ENCODE measurements at regions not wholly inside any gene's neighbourhood (a gene's known extent, or its start where the extent isn't known, plus 50 kb on each side); places are given as distances from the start of the nearest gene placed in this dataset.

GRCh38 chr2:13289310-13289709, 572.6 kb downstream of the TRIB2 start:
- no peak for TF ChIP-seq CTCF (IDR thresholded peaks at IDR 0.05)
- no peak for TF ChIP-seq RAD21 (conservative IDR thresholded peaks at IDR 0.05 in 1 of 2, IDR thresholded peaks at IDR 0.05 in 1 of 2)
- no peak for TF ChIP-seq MAFK (IDR thresholded peaks at IDR 0.05; ENCODE audit: partially characterized antibody)
- TF ChIP-seq CHD2 (IDR thresholded peaks at IDR 0.05; ENCODE audit: low read length, partially characterized antibody): no peak
- TF ChIP-seq MYC (IDR thresholded peaks at IDR 0.05; ENCODE audit: borderline replicate concordance, low read length): no peak
- TF ChIP-seq MAX (IDR thresholded peaks at IDR 0.05): no peak
- TF ChIP-seq POLR2A (IDR thresholded peaks at IDR 0.05; ENCODE audit: low read length): no peak
- no peak for TF ChIP-seq CEBPB (IDR thresholded peaks at IDR 0.05)
- TF ChIP-seq ELK1 (IDR thresholded peaks at IDR 0.05; ENCODE audit: low read depth, low read length): no peak
- TF ChIP-seq JUNB (IDR thresholded peaks at IDR 0.05): no peak
- no peak for TF ChIP-seq EP300 (IDR thresholded peaks at IDR 0.05)
- TF ChIP-seq PBX3 (IDR thresholded peaks at IDR 0.05): no peak
- no peak for TF ChIP-seq NFE2L2 (conservative IDR thresholded peaks at IDR 0.05; ENCODE audit: low read length)

Data from A549 (cell line).